Neural progenitor cell (in vitro differentiated cells): ENCODE measurements at regions not wholly inside any gene's neighbourhood (a gene's known extent, or its start where the extent isn't known, plus 50 kb on each side); places are given as distances from the start of the nearest gene placed in this dataset.

Source experiments
- EZH2phosphoT487 ChIP-seq: fragments of 200-600 bp; sonication (generic); IDR thresholded peaks from 2 replicates; pipeline ENCODE4 v1.6.1; 2017; ENCODE audit warnings: antibody characterized with exemption
- TF ChIP-seq, protein P1 (sequence below): fragments of 200-600 bp; sonication (generic); IDR thresholded peaks from 2 replicates; pipeline ENCODE4 v1.5.1; 2017; ENCODE audit warnings: antibody characterized with exemption, mild to moderate bottlenecking

DNA sequence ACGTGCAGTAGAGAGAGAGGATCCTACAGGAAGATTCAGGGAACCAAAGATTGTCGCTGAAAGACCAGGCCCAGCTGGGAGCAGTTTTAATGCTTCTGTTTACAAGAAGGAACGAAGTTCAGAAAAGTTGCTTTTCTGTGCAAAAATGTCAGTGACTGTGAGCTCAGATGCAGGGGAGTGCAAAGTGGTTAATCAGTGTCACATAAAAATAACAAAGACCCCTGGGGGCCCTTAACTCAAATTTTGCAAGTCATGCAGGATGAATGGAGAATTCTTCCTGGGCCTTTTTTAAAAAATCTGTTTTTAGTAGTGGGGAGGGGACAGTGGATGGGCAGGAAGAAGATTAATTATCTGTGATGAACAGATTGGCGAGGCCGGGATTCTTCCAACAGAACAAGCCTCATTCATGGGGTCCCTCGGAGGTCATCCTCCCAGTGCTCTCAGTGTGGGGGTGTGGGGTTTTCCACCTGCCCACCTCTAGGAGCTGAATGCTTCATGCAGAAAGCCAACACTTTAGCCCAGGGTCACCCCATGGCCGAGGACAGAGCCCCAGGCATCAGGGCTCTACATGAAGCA is 167.2 kb downstream of the UQCRFS1 start:
- no peak for TF ChIP-seq EZH2phosphoT487
- TF ChIP-seq, protein P1, sequence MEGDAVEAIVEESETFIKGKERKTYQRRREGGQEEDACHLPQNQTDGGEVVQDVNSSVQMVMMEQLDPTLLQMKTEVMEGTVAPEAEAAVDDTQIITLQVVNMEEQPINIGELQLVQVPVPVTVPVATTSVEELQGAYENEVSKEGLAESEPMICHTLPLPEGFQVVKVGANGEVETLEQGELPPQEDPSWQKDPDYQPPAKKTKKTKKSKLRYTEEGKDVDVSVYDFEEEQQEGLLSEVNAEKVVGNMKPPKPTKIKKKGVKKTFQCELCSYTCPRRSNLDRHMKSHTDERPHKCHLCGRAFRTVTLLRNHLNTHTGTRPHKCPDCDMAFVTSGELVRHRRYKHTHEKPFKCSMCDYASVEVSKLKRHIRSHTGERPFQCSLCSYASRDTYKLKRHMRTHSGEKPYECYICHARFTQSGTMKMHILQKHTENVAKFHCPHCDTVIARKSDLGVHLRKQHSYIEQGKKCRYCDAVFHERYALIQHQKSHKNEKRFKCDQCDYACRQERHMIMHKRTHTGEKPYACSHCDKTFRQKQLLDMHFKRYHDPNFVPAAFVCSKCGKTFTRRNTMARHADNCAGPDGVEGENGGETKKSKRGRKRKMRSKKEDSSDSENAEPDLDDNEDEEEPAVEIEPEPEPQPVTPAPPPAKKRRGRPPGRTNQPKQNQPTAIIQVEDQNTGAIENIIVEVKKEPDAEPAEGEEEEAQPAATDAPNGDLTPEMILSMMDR = no peak
